ENCODE measurements at regions not wholly inside any gene's neighbourhood (a gene's known extent, or its start where the extent isn't known, plus 50 kb on each side); places are given as distances from the start of the nearest gene placed in this dataset.

DNA sequence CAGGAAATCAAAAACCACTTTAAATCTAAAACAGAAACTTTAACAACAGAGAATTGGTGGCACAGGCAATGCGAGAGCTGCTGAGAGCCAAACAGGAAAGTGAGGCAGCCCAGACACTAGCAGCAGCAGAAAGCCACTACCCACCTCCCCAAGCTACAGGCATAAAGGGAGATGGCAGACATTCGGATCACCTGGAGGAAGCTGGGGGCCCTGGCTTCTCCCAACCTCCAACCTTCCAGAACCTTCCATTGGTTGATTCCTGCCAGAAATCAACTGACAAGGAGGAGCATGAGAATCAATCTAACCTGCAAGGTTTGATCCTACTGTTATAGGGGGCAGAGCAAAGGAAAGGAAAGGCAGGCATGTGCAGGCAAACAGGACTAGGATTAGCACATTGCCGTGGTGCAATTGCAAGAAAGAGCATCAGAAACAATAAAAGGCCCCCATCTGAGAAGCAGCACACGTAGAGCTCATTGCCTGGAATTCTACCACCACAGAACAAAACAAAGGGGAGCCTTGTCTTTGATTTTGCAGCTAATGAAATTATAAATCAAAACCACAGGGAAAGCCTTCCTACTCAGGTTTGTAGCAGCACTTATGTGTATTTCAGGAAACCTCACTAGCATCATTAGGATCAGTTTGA, 427.3 kb upstream of the RASGEF1B start (continued):
- TF ChIP-seq SRF (IDR thresholded peaks at IDR 0.05; ENCODE audit: low read depth, low read length) (no peak), RNF2 (IDR thresholded peaks at IDR 0.05; ENCODE audit: borderline replicate concordance, low read depth, low read length, missing control alignments, poor library complexity, severe bottlenecking) (no peak), SP2 (IDR thresholded peaks at IDR 0.05; ENCODE audit: low read length) (no peak)

Data from H1 (cell line).